ENCODE measurements at regions not wholly inside any gene's neighbourhood (a gene's known extent, or its start where the extent isn't known, plus 50 kb on each side); places are given as distances from the start of the nearest gene placed in this dataset.

GRCh38 chr5:14968796-14969195 is 97.2 kb upstream of the ANKH start:
- TF ChIP-seq CTCF (IDR thresholded peaks at IDR 0.05; ENCODE audit: low read depth, low read length): no peak
- TF ChIP-seq EZH2phosphoT487 (IDR thresholded peaks at IDR 0.05; ENCODE audit: low read depth): no peak

Measured in OCI-LY3 (cell line).